ENCODE measurements at regions not wholly inside any gene's neighbourhood (a gene's known extent, or its start where the extent isn't known, plus 50 kb on each side); places are given as distances from the start of the nearest gene placed in this dataset.

DNA sequence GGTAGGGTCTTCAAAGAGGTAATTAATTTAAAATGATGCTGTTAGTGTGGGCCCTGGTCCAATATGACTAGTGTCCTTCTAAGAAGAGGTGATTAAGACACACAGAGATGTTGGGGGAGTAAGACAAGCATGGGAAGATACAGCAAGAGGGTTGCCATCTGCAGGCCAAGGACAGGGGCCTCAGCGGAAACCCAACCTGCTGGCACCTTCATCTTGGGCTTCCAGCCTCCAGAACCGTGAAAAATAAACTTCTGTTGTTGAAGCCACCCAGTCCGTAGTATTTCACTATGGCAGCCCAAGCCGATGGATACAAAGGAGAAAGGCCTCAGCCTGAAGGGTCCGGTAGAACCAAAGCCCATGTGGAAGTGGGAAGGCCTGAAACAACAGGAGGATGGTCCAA is 161.7 kb upstream of the UBE2E1 start:
- DNase-seq: no peak

GRCh38 chr3:23644676-23645075 is 161.1 kb upstream of the UBE2E1 start:
- no peak for DNase-seq

GRCh38 chr3:23645533-23646183 is 160.1 kb upstream of the UBE2E1 start:
- no peak for DNase-seq

DNA sequence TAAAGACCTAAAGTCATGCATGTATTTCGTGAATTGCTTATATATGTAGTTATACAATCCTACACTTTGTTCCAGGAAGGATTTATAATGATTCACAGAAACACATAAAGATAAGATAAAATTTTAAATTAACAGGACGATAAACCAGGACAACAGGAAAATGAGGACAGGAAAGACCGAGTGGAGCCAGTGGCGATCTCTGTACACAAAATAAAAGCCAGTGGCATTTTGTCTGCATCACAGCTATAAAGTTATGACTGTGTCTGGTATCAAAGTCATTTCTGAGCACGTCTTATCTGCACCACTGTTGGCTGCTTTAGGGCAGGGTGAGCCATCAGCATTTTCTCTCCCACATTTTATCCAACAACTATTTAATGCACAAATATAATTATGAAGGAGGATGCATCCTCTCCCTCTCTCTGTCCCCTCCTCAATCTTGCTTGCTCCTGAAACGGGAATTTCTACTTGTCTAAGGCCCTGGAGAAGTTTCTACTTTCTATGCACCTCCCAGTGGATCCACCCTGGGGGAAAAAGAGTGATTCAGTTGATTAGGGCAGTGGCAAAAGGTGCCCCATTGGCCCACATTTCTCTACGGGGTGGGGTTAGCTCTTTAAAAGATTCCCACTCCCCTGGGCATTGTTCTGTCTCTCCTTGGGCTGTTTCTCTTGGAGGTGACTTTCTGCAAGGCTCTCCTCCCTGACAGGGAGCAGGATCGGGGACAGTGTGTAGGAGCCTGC is 159.4 kb upstream of the UBE2E1 start:
- DNase-seq: no peak

DNA sequence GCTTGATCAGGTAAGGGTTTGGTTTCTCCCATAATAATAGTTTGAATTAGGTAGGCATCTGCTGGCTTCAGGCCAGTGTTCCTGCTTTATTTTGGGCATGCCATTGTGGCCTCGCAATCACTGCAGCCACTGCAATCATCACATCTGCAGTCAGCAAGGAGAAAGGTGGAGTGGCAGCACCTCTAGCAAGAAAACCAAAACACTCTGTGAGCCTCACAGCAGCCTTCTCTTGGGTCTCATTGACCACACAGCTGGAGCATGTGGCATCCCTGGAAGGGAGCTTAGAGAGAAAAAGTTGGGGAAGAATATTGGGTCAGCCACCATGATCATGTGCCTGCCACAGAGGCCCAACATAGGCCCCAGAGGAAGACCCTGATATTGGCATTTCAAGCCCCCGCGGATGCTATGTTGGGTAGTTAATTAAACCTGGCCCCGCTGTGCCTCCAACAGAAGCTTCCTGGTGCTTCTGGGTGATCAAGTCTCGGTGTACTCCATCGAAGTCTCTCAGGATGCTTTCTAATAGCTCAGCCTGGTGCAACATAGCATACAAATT is 158.0 kb upstream of the UBE2E1 start:
- DNase-seq: no peak

DNA sequence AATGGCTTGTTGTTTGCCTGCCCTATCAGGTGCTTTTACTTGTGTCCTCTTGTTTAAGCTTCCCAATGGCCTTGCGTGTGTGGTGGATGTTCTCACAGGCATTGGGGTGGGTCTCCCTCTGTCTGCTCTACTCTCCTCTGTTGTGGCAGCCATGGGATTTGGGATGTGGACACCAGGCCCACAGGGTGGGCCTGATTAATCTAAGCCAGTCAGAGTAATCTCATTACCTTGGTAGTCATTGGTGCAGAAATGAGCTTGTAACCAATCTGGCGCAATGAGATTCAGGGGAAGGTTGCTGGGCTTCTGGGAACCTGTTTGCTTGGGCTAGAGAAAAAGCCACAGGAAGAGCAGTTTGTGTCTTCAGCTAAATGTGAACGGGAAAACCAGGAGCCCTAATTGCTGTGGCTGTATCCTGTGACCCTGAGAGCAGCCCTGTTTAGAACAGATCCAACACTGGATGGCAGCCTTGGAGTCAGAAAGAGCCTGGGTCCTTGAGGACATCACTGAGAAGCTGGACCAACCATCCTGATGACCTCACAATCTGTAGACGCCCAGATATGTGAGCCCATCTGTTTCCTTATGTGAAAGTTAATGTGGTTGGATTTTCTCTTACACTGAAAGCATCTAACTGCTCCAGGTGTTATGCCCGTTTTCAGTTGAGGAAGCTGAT is 157.3 kb upstream of the UBE2E1 start:
- DNase-seq: no peak

DNA sequence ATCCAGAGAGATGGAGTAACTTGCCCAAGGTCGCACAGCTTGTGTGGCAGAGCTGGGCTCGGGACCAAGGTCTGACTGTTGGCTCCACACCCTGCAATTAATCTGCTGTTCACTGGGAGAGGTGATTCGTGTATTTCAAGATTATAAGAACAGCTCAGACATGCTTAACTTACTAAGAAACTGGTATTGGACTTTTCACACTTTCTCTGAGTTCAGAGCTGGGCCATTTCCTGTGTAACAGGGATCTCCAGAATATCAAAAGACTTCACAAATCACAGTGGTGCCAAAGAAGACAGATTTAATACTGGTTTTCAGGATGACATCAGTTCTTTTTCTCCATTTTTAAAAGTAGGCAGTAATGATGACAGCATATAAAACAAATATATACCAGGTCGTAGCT is 156.8 kb upstream of the UBE2E1 start:
- DNase-seq: no peak

DNA sequence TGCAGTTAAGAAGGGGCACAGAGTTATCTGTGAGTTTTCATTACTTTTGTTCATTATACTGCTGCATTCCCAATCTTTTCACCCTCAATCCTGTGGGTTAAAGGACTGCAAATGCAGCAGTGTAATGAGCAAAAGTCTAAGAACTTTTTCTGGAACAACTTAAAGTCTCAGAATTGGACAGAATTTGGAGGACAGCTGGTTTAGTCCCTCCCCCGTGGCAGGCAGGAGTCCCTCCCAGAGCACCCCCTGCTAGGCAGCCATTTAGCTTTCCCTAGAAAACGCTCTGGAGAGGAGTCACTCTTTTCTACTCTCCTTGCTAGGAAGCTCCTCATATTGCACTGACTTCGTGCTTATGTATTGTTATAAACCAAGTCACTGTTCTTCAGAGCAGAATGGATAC is 156.3 kb upstream of the UBE2E1 start:
- no peak for DNase-seq

DNA sequence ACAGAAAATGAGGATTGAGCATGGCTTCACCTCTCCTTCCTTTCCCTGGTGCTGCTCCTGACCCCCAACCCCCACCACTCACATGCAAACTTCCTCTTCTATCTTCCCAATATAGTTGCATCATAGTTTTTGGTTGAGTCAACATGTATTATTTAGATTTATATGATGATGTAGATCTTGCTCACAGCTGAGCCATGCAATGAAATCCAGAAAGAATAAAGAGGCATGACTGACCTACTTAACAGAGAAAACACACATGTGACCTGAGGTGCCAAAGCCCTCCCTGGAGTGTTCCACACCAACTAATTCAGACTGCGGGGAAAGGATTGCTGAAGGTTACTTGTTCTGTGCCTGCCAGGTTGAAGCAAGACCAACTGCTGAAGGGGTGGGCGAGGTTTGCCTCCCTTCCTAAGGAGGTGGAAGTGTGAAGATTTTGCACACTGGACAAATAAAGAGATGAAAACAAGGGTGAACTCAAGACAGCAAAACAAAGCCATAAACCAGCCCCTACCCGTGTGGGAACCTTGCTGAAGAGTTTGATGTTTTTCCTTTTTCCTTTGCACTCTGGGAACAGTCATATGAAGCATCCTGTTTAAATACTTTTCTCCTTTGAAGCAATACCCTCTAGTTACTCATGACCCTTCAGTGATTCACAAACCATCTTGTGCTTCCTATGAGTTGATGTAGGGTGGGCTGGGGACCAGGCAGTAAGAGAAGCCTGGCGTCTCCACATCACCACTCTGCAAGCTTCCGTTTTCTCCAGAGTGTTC is 155.2 kb upstream of the UBE2E1 start:
- DNase-seq: no peak

GRCh38 chr3:23653647-23654525 is 151.9 kb upstream of the UBE2E1 start:
- no peak for DNase-seq

- no peak for DNase-seq
These were observed 151.2 kb upstream of the UBE2E1 start for GRCh38 chr3:23654571-23654970.

DNA sequence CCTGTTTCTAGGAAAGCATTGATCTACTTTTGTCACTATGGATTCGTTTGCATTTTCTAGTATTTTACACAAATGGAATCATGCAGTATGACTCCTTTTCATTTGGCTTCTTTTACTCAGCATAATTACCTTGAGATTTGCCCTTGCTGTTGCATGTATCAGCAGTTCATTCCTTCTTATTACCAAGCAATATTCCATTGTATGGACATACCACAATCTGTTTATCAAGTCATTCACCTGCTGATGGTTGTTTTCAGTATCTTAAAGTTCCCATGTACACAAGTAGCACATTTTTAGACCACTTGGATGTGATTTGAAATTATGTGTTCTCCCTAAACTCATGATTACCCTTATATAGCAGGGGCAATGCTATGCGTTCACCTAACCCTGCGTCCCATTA is 150.0 kb upstream of the UBE2E1 start:
- DNase-seq: no peak

DNA sequence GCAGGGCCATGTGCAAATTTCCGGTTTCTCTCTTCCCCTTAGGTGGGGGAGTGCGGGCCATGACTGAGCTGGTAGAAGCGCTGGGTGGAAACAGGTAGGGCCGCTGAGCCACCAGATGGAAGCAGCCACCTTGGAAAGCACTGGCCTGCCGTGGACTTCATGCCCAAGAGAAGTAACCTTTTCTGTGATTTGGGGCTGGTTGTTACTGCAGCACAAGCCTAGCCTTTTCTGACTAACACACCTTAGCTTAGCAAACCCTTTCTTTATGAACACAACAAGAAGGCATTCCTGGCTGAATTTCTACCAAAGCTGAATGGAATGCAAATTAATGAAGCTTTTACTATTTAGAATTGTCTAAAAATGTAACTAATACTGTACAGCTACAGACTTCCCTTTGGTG is 149.6 kb upstream of the UBE2E1 start:
- DNase-seq: no peak

DNA sequence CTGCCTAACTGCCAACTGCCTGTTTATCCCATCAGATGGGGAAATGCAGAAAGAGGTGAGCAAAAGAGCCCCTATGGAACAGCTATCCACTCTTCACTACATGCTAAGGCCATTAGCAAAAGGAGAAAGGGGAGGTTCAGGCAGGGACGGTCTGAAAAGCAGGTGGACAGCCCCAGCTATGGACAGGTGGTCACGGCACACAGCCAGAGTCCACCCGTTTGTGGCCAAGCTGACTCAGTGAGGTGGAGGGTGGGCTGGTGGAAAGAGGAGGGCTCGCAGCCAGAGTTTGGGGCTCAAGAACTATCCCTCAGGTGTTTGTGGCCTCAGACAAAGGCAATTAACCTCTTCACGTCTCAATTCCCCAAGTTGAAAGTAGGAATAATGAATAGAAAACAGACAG is 148.9 kb upstream of the UBE2E1 start:
- DNase-seq: no peak

DNA sequence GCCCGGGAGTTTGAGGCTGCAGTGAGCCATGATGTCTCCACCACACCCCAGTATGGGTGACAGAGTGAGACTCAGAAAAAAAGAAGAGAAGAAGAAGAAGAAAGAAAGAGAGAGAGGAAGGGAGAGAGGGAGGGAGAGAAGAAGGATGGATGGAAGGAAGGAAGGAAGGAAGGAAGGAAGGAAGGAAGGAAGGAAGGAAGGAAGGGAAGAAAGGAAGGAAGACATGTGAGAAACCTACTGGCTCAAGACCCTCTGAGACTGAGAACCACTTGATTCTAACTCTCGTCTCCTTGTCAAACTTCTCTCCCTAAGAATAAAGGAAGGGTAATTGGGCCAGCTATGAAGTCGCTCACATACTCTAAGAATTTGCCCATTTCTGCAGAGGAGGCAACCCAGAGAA is 148.1 kb upstream of the UBE2E1 start:
- DNase-seq: no peak

GRCh38 chr3:23659274-23659673 is 146.5 kb upstream of the UBE2E1 start:
- no peak for DNase-seq

- no peak for DNase-seq
These were observed 145.8 kb upstream of the UBE2E1 start for GRCh38 chr3:23659840-23660430.

DNA sequence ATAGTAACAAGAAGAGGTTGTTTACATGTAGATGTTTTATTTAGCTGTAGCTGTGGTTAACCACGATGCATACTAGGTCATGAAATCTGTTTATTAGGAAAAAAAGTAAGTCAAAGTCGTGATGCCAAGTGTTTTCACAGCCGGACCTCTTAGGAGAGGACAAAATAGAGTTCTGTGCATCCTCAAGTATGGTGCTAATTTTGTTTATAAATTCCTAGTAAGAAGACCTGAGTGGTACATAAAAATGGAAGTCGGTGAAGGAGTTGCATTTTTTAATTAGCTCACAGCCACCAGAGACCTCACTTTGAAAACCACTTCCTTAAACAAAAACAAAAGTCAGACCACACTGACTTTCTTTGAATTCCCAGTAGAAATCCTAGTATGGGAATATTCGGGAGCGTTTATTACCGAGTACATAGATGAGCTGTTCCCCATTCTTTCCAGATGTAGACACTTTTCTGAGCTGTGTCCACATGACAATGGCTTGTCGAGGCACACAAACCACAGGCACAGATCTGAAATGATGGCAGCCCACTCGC is 143.6 kb upstream of the UBE2E1 start:
- no peak for DNase-seq

DNA sequence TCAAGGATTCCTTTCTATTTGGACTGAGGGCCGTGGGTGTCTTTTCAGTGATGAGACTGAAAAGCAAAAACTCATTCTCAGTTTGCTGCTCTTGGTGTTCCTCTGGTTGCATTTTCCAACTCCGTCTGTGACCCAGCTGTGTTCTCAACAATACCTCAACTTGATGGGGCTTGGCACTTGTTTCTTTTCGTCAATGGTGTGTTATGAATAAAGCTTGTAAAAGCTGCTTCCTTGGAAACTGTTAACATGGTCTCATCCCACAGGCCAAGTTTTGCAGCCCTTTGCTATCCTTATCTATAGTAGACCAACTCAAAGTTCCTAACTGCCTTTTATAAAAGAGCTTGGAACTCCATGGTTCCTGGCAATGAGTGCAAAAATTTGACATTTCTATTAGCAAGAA is 142.5 kb upstream of the UBE2E1 start:
- no peak for DNase-seq

DNA sequence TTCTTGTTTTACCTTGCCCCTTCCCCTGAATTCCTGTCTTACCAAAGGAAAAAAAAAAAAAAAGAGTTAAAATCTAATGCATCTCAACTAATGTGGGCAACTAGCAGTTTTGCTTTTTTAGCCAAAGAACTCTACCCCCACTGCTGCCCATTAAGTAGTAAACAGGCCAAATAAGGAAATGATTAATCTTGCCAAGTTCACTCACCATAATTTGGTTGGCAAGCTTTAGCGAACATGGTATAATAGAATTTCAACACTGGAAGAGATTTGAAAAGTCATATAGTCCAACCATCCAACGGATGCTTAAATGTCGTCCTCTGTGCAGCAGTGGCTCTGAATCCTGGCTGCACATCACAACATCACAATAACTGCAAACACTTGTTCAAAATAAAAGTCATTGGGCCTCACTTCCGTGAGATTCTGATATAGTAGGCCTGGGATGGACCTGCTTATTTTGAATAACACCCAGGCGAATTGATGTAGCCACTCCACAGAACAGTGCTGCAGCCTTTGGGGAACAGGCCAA is 142.0 kb upstream of the UBE2E1 start:
- no peak for DNase-seq

GRCh38 chr3:23664459-23664858 is 141.3 kb upstream of the UBE2E1 start:
- DNase-seq: no peak

Data from NCI-H748 treated with DMSO at 0.1 percent for 48 hours (cell line).